GM12874 (cell line): ENCODE measurements at regions not wholly inside any gene's neighbourhood (a gene's known extent, or its start where the extent isn't known, plus 50 kb on each side); places are given as distances from the start of the nearest gene placed in this dataset.

ENCODE experiments used
- CTCF ChIP-seq: IDR thresholded peaks from 2 replicates; pipeline ENCODE4 v1.5.1; 2011; ENCODE audit warnings: low read depth, mild to moderate bottlenecking, control low read depth, low read length, moderate library complexity; ENCODE audit not compliant: insufficient read depth

GRCh38 chr7:41256186-41256945 lies 446.5 kb downstream of the INHBA start:
- TF ChIP-seq CTCF = no peak

DNA sequence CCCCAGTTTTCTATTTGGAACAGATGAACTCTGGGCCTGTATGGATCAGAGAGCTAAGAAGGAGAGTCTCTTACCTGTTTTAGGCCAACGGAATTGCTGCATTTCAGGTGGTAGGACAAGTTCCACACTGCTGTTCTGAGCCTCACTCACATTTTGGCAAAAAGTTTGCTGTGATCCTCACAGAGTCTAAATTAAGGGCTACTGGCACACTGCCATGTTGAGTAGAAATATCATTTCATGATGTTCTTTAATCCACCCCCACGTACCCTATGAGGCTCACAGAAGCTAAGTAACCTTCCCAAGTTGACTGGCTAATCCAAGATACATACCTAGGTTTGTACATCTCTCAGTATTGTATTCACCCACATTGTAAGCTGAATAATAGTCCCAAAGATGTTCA lies 447.2 kb downstream of the INHBA start:
- no peak for TF ChIP-seq CTCF

DNA sequence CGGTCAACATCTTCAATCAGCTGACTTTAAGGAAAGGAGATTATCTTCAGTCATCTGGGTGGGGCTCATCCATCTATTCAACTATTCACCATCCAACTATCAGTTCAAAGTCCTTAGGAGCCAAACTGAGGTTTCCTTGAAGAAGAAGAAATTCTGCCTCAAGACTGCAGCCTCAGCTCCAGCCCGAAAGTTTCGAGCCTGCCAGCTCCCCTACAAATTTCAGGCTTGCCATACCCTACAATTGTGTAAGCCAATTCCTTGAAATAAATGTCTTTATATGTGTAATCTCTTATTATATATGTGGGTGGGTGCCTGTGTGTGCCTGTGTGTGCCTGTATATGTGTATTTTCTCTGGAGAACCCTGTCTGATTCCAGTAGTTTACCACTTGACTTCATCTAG lies 447.8 kb downstream of the INHBA start:
- TF ChIP-seq CTCF = no peak

DNA sequence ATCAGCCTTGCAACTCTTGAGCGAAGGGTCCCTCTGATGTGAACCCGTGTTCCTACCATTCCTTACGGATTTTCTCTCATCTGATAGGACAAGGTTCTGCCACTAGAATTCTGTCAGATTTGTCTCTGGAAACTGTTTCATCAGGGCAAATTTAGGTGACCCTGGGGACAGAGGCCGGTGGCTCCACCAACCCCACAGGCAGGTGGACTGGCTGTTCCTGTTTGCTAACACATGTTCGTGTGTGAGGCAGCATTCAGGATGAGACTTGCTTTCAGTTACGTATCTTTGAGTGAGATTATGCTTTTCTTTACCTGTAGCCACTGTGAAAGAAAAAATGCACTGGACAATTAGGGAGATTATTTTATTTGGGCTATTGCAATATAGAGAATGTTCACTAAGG lies 449.9 kb downstream of the INHBA start:
- no peak for TF ChIP-seq CTCF

GRCh38 chr7:41252551-41252950 lies 450.3 kb downstream of the INHBA start:
- no peak for TF ChIP-seq CTCF

DNA sequence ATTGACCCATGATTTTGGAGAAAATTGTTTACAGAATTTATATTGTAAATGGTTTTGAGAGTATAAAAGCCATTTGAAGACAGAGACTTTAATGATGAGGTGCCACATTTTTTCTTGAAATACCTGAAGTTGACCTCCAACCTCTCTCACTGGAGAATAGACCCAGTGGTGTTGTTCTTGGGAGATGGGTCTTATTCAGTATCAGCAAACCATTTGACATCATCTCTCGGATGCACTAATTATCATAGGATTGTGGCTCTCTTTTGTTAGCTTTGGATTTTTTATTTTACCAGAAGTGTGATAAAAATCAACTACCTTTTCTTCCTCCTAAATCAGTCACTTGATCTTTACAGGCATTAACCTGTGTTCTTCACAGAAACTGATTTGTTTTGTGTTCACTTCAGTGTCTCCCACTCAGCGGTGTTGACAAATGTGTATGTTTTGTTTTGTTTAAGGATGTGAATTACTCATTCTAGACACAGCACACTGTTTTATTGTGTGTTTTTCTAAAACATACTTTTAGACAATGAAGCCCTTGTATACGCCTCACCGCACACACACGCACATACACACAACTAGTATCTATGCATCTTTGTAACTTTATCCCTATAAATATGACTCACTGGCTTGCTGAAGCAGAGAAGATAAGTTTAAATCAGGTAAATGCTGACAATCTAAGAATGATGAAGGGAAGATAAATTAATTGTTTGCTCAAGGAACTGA lies 455.6 kb downstream of the INHBA start:
- no peak for TF ChIP-seq CTCF

DNA sequence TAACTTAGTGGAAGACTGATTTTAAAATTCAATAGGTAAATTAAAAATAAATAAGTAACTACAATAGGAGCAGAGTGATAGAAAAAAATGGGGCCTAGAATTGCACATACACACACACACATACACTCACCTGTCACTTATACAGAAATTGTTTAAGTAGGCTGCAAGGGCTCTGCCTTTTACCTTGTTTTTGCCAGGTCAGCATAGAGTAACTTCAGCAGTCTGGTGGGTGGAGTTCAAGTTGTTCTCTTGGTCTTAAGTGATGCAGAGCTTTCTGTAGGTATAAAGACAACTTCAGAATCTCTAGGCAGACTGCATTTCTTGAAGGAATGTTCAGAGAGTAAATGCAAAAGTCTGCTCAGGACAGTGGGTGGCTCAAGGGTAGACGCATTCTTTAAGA lies 457.0 kb downstream of the INHBA start:
- no peak for TF ChIP-seq CTCF
